ENCODE measurements at regions not wholly inside any gene's neighbourhood (a gene's known extent, or its start where the extent isn't known, plus 50 kb on each side); places are given as distances from the start of the nearest gene placed in this dataset.
"Not testable (repeated sequence)": the region's sequence is repeated elsewhere in the genome, so short reads cannot be mapped to it uniquely, and the experiment has no call there.

DNA sequence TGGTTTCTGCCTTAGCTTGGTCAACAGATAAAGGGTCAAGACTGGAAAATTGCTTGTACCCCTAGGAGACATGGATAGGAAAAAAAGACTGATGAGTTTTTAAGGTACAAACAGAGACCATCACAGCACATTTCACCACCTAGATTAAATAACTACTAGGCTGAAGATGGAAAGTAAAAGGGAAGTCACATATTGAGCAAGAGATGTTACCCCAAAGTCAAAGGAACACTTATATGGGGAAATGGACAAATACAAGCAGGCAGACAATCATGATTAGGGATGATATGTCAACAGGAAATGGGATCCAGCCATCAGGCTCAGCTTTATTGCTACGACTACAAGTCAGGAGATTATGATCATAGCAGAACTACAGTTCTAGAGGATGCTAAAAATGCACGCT, 1643.1 kb upstream of the CELF4 start:
- no peak for DNase-seq (ENCODE audit: low spot score)

GRCh38 chr18:39208190-39208589, 1642.6 kb upstream of the CELF4 start:
- DNase-seq (ENCODE audit: low spot score) = no peak

DNA sequence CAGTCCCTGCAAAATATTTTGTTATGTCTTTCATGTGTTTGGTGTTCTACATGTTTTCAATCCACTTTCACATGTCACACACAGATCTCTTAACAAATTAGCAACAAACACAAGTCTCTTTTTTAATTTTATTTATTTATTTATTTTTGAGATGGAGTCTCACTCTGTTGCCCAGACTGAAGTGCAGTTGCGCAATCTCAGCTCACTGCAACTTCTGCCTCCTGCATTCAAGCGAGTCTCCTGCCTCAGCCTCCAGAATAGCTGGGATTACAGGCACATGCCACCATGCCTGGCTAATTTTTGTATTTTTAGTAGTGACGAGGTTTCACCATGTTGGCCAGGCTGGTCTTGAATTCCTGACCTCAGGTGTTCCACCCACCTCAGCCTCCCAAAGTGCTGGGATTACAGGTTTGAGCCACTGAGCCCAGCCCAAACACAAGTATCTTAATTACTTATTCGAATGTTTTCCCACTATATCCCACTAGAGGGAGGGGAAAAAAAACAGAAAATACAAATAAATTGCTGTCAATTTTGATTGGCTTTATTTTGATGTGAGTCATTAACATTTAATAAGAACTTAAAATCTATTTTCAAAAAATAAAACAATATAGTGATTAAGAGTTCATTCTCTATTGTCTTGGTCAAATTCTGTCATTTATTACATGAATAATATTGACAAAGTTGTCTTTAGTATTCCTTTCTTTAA, 1641.0 kb upstream of the CELF4 start:
- not testable (repeated sequence) for DNase-seq (ENCODE audit: low spot score)

DNA sequence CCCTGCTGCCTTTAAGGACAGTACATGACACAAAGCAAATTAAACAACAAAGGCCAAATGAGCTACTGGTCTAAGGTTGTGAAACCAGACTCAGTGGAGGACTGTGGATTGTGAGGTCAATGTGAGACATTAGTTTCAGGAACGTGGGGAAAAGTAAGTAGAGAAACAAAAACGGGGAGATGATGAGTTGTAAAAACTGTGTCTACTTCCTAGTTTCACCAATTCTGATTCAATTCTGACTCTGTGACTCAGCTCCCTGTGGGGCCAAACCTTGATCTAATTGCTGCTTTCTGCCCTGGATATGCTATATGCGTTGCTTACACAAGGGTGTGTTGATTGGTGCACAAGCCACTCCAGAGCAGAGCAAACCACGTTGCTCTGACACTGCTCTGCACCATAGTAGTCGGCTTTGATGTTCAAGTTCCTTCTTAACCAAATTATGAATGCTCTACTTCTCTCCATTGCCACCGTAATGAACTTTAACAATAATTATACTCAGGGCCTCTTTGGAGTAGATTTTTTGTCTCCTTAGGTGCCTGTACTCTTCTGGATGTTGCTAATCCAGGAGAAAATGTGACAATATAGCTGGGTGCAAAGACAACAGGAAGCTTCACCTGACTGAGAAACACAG, 1640.1 kb upstream of the CELF4 start:
- DNase-seq (ENCODE audit: low spot score) = no peak

DNA sequence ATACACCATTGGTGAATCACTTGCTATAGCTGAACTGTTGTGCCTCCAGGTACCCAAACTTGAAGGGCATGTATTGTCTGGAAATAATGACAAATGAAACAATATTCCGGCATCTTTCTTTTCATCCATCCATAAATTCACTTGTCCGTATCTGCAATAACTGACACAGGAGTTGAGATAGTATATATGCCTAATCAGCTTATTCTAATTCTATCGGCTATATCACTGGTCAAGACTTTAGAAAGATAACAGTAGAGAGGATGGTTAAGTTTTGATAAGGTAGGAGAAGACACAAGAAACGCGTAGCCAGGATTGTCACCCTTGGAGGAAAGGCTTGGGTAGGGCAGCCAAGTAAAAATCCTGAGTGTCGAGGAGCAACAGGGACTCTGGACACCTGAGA, 1634.6 kb upstream of the CELF4 start:
- no peak for DNase-seq (ENCODE audit: low spot score)

GRCh38 chr18:39199231-39199855, 1633.7 kb upstream of the CELF4 start:
- DNase-seq (ENCODE audit: low spot score) = no peak

- DNase-seq (ENCODE audit: low spot score) = no peak
These were observed 1632.8 kb upstream of the CELF4 start for GRCh38 chr18:39198376-39198775.

- no peak for DNase-seq (ENCODE audit: low spot score)
These were observed 1626.3 kb upstream of the CELF4 start for GRCh38 chr18:39191931-39192330.

DNA sequence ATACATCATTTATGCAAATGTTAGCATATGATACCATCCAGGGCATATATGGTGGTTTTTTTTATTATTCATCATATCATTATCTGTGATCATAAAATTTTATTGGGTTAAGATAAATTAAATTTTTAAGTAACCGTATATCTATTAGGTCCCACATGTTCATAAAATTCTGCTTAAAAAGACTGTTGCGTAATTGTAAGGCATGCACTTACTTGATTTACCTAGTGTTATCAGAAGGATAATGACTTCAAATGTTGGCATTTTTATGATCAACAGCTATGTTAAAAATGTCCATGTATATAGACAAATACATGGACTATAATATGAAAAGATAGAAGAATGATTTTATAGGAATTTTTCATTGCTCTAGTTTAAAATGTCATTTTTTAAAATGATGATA, 1625.5 kb upstream of the CELF4 start:
- DNase-seq (ENCODE audit: low spot score) = no peak

DNA sequence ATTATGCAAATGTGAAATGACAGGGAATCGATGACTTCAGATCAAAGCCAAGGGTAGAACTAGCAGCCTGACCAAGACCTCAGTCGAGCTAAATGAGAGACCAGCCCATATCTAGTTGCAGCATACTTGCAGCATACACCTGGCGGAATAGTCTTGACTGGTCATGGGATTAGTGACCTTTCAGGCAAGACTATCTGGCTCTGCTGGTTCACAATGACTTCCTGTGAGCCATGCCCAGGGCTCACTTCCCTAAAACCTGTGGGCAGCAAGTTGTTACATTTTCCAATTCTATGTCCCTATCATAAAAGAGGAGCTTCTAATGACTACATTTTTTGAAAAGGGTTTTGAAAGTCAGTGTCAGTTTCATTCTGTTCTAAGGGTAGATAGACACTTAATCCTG, 1624.9 kb upstream of the CELF4 start:
- DNase-seq (ENCODE audit: low spot score) = no peak

DNA sequence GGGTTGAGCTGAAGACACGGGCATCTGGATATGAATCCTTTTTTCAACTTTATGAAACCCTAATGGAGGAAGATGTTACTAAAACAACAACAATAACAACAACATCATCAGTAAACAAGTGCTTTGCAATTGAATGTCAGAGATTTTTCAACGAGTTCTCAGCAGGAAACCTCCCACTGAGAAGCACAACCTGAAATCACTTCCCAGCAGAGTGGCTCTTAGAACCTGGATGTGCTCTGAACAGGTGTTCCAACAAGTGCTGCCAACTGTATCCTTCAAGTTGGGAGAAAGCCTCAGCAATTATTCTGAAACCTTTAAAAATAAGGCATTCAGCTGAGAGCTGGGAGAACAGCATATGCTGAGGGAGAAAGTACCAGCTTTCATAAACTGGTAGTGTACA, 1622.7 kb upstream of the CELF4 start:
- no peak for DNase-seq (ENCODE audit: low spot score)

GRCh38 chr18:39186008-39186407, 1620.4 kb upstream of the CELF4 start:
- no peak for DNase-seq (ENCODE audit: low spot score)

- DNase-seq (ENCODE audit: low spot score) = no peak
These were observed 1618.6 kb upstream of the CELF4 start for GRCh38 chr18:39184176-39184575.

- no peak for DNase-seq (ENCODE audit: low spot score)
These were observed 1612.6 kb upstream of the CELF4 start for GRCh38 chr18:39178166-39178565.

- DNase-seq (ENCODE audit: low spot score) = no peak
These were observed 1607.3 kb upstream of the CELF4 start for GRCh38 chr18:39172695-39173421.

DNA sequence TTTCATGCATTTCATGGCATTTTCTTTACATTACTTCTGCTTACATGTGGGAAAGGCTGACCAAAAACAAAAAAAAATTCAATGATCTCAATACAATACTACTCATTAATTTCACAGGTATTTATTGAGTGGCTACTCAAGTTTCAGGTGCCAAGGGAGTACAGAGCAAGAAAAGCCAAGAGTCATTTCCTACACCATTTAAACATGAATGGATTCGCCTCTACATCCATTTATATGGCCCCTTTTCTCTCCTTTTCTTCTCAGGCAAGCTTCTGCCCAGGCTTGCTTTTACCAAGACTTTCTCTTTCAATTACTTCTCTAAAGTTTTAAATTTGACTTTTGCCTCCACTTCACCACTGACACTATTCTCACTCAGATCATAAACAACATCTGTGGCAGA, 1603.1 kb upstream of the CELF4 start:
- no peak for DNase-seq (ENCODE audit: low spot score)

DNA sequence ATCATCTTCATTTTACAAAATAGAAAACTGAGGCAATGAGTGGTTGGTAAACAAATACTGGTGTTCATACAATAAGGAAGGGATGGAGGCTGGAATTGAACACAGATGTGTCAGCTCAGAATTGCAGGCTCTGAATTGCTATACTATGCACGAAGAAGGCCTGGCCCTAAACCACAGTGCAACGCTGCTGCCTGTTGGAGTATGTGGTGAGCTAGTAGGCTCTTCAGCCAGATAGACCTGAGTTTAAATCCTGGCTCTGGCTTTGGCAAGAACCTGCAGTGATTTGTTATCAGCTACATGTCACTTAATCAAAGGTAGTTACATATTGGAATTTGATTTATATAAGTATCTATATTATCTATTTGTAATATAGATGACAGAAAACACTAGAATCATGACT, 1602.4 kb upstream of the CELF4 start:
- no peak for DNase-seq (ENCODE audit: low spot score)

DNA sequence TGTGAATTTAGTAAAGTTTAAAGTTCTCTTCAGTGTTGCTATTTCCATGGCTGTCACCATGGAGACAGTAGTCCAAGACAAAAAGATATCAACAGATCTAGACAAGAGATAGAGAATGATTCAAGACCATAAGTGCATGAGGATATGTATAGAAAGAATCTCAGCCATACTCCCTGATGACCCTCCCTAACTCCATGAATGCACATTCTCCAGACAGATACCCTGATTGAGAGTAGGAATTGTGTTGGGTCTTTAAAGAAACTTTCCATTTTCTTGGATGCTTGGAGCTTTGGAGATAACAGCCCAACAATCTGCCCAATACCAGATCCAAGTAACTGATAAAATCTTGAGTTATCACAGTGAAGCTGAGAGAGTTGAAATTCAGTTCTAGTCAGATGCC, 1601.2 kb upstream of the CELF4 start:
- no peak for DNase-seq (ENCODE audit: low spot score)

GRCh38 chr18:39162013-39162827, 1596.6 kb upstream of the CELF4 start:
- DNase-seq (ENCODE audit: low spot score) = no peak

DNA sequence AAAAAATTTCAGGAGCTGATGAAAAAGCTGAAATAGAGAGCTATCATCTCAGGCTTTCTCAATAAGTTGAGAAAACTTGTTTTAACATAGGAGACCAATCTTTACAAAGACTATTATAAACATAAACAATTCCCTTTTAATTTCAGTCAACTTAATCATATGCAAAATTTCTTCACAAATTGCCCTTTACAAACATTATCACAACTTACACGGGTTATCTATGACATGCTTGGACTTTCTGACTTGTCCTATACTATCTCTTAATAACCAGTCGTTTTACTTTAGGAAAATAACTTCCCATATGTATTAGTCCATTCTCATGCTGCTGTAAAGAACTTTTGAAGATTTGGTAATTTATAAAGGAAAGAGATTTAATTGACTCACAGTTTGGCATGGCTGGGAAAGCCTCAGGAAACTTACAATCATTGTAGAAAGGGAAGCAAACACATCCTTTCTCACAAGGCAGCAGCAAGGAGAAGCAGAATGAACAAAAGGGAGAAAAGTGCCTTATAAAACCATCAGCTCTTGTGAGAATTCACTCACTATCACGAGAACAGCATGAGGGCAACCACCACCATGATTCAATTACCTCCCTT, 1583.7 kb upstream of the CELF4 start:
- no peak for DNase-seq (ENCODE audit: low spot score)

- DNase-seq (ENCODE audit: low spot score) = no peak
These were observed 1568.7 kb upstream of the CELF4 start for GRCh38 chr18:39134255-39134654.

DNA sequence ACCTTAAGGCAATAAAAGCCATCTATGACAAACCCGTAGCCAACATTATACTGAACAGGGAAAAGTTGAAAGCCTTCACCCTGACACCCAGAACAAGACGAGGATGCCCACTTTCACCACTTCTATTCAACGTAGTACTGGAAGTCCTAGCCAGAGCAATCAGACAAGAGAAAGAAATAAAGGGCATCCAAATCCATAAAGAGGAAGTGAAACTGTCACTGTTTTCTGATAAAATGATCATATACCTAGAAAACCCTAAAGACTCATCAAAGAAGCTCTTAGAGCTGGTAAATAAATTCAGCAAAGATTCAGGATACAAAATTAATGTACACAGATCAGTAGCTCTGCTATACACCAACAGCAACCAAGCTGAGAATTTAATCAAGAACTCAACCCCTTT, 1561.9 kb upstream of the CELF4 start:
- DNase-seq (ENCODE audit: low spot score) = not testable (repeated sequence)
